Germinal center (tissue), 1 donor: ENCODE measurements at regions not wholly inside any gene's neighbourhood (a gene's known extent, or its start where the extent isn't known, plus 50 kb on each side); places are given as distances from the start of the nearest gene placed in this dataset.
"Not testable (repeated sequence)": the region's sequence is repeated elsewhere in the genome, so short reads cannot be mapped to it uniquely, and the experiment has no call there.

ENCODE experiments used
- DNase-seq: peaks from one replicate; pipeline ENCODE4 v3.0.0; 2012; ENCODE audit warnings: mixed read lengths, low spot score

- no peak for DNase-seq
Observed at GRCh38 chr12:96085475-96085874, 50.1 kb upstream of the LTA4H start.

- DNase-seq: not testable (repeated sequence)
Observed at GRCh38 chr12:96086190-96086589, 50.8 kb upstream of the LTA4H start.

GRCh38 chr12:96091833-96092232 lies 56.4 kb upstream of the LTA4H start:
- no peak for DNase-seq

- no peak for DNase-seq
Observed at GRCh38 chr12:96093543-96094196, 58.3 kb upstream of the LTA4H start.

DNA sequence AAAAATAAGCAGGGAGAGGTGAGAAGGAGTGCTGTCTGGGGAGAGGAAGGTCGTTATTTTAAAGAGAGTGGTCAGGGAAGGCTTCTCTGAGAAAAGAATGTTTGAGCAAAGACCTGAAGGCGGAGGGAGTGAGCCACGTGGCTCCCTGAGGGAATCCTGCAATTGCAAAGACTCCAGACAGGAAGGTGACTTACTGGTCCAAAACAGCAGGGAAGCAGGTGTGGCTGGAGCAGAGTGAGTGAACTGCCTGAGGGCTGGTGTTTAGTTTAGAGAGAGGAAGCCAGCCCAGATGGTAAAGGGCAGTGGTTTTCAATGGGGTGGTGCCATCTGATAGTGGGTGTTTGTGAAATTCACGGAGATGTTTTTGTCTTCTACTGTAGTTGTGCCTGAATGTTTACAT lies 58.8 kb upstream of the LTA4H start:
- no peak for DNase-seq

- no peak for DNase-seq
Observed at GRCh38 chr12:96098631-96099030, 63.2 kb upstream of the LTA4H start.

- DNase-seq: no peak
Observed at GRCh38 chr12:96099421-96099820, 64.0 kb upstream of the LTA4H start.

- no peak for DNase-seq
Observed at GRCh38 chr12:96099986-96100385, 64.6 kb upstream of the LTA4H start.

DNA sequence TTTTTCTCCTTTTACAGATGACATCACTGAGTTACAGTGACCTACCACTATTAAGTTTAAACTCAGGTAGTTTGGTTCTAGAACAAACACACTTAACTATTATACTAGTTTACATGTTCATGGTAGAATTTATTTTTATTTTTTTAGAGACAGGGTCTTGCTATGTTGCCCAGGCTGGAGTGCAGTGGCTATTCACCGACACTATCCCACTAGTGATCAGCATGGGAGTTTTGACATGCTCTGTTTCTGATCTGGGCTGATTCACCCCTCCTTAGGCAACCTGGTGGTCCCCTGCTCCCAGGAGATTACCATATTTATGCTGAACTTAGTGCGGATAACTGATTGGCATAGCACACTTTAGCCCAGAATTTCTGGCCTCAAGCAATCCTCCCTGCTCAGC lies 66.4 kb upstream of the LTA4H start:
- no peak for DNase-seq

GRCh38 chr12:96103067-96103644 lies 67.8 kb upstream of the LTA4H start:
- peak; percentile 28 for DNase-seq

- no peak for DNase-seq
Observed at GRCh38 chr12:96104566-96104965, 69.2 kb upstream of the LTA4H start.

DNA sequence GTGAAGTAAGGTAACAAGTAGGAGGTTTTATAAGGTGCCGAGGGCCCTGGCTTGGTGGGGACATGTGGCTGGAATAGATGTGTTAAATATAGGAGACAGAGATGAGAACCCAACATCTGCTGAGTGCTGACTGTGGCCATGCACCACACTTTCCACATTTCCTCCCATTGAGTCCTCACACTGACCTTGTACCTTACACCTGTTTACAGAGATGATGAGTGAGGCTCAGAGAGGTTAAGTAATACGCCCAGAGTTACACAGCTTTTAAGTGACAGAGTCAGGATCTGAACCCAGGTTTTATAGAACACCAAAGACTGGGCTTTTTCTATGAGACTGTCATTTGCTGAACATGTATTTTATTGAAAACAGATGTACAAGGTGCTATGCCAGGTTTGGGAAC lies 70.8 kb upstream of the LTA4H start:
- peak; percentile 75 for DNase-seq

- no peak for DNase-seq
Observed at GRCh38 chr12:96107236-96107635, 71.8 kb upstream of the LTA4H start.

- DNase-seq: peak; percentile 36
Observed at GRCh38 chr12:96108321-96108720, 72.9 kb upstream of the LTA4H start.

- not testable (repeated sequence) for DNase-seq
Observed at GRCh38 chr12:96108941-96109340, 73.6 kb upstream of the LTA4H start.

- DNase-seq: no peak
Observed at GRCh38 chr12:96112733-96113132, 77.3 kb upstream of the LTA4H start.

DNA sequence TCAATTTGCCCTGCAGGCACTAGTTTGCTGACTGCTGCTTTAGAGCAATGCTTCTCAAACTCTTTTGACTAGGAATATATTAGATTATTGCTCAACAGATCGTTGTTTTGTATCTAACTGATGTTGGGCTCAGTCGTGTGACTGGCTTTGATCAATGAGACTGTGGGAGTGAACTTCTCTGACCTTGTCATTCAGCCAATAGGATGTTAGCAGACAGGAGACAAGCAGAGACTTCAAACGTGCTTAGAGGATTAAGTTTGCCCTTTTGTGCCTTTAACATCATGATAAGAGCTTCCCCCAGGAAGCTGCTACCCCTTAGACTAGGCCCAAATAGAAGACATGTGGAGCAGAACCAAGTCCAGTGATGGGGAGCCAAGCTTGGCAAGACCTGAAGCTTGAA lies 76.7 kb upstream of the ELK3 start:
- DNase-seq: no peak

DNA sequence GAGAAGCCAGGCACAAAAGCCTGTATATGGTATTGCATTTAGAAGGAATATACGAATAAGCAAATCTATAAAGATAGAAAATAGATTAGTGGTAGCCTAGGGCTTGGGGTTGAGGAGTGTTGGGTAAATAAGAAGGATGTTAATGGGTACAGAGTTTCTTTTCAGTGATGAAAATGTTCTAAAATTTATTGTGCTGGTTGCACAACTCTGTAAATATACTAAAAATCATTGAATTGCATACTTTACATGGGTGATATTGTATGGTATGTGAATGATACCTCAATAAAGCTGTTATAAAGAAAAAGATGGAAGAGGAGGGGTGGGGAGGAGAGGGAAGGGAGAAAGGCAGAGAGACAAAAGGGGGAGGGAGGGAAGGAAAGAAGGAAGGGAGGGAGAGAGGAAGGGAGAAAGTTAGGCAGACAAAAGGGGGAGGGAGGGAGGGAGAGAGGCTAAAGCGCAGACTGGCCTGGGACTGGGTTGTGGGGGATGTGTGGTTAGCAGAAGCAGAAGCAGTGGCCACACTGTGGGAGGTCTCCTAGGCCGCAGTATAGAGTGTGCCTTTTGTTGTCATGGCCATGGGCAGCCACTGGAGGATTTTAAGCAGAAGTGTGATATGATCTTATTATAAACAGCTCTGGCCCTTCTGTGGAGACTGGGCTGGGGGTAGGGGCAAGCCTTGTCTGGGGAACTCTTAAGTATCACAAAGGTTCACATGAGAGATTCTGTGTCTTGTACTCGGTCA lies 73.6 kb upstream of the ELK3 start:
- DNase-seq: peak; percentile 33

DNA sequence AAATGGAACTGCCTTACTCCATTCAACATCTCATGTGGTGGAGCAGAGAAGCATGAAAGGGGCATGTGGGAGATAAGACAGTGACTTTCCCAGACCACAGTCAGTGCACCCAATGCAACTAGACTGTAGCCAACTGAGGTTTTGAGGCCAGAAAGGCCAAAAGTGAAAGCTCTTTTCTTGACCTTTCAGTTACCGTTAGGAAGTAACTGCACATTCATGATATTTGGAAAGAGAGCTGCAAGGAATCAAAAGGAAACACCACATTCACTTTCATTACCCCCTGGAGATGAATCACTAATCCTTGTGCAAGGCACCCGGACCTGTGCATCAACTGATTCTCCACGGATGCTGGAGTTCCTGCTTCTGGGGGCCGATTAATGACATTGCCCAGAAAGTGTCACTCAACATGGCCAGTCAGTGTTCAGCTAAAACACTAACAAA lies 72.9 kb upstream of the ELK3 start:
- DNase-seq: no peak

DNA sequence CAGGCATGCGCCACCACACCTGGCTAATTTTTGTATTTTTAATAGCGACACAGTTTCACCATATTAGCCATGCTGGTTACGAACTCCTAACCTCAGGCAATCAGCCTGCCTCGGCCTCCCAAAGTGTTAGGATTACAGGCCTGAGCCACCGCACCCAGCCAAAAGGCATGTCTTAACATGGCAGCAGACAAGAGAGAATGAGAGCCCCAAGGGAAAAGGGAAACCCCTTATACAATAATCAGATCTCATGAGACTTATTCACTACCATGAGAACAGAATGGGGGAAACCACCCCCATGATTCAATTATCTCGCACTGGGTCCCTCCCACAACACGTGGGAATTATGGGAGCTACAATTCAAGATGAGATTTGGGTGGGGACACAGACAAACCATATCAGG lies 65.9 kb upstream of the ELK3 start:
- DNase-seq: not testable (repeated sequence)

DNA sequence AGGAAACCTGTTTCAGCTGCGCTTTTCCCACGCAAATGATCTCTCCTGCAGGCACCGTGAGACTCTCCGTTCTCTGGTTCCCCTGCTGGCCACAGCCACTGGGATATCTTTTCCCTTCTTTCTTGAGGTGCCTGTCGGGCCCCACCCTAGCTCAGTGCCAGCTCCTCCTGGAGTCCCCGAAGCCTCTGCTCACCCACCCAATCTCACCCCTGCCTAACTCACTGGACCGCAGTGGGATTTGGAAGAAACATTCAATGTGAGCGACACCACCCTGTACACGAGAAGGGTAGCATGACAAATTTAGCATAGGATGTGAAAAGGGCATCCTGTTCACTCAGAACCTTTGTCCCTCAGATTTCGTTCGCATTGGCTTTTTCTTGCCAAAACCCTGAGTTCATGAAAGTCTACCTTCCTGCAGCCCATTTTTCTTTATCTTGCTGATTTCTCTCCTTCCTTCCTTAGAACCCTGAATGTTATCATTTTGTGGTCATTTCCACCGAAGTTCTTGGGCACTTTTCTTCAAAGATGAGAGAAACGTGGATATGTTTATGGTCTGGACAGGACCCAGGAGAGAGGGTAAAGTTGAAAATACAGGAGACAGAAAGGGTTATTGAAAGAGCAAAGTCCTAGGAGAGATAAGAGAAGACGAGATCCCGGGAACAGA lies 63.6 kb upstream of the ELK3 start:
- DNase-seq: no peak

GRCh38 chr12:96131230-96131788 lies 62.9 kb upstream of the ELK3 start:
- DNase-seq: no peak

DNA sequence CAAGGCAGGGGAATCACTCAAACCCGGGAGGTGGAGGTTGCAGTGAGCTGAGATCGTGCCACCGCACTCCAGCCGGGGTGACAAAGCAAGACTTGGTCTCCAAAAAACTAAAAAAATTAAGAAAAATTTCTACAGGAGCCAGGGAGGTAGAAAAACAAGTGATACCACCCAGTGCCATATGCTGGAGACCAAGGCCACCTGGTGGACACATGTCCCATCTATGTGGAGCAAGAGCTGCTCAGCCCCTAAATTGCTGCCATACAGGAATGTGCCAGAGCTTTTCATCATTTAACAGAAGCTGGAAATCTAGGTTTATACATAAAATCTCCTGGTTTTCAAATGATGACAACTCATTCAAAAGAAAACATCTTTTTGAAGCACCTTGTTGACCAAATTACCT lies 61.4 kb upstream of the ELK3 start:
- DNase-seq: no peak
